Esophagus squamous epithelium (tissue), 5 donors: ENCODE measurements at regions not wholly inside any gene's neighbourhood (a gene's known extent, or its start where the extent isn't known, plus 50 kb on each side); places are given as distances from the start of the nearest gene placed in this dataset.

Experiments used
- DNase-seq: peaks from one replicate; lab custom pipeline; 2025; lab: John Stamatoyannopoulos, UW
- H3K27ac ChIP-seq, 4 donors: fragments of 200-600 bp; sonication (generic); one replicate each; pipeline ENCODE4 v1.5.1; 2016 to 2019; ENCODE audit warnings: mild to moderate bottlenecking in 1 of 4
- H3K27me3 ChIP-seq, 4 donors: fragments of 200-600 bp; sonication (generic); 1 replicate in 3 of 4; 2 replicates in 1 of 4; pipeline versions ENCODE4 v1.5.1 to v1.6.0; 2017 to 2021; ENCODE audit warnings: antibody characterized with exemption in 1 of 4
- H3K36me3 ChIP-seq, 3 donors: fragments of 200-600 bp; sonication (generic); one replicate each; pipeline ENCODE4 v1.5.1; 2016 to 2019
- H3K4me1 ChIP-seq, 3 donors: fragments of 200-600 bp; sonication (generic); one replicate each; pipeline ENCODE4 v1.5.1; 2017 to 2019
- H3K4me3 ChIP-seq, 4 donors: fragments of 200-600 bp; sonication (generic); 1 replicate in 3 of 4; 2 replicates in 1 of 4; pipeline ENCODE4 v1.5.1; 2016 to 2019; ENCODE audit warnings: mild to moderate bottlenecking in 2 of 4, moderate library complexity in 1 of 4
- H3K9me3 ChIP-seq, 3 donors: fragments of 200-600 bp; sonication (generic); one replicate each; pipeline ENCODE4 v1.5.1; 2016 to 2019
- CTCF ChIP-seq, 6 experiments: fragments of 450-650 bp in 4 of 6; fragments of 200-600 bp in 2 of 6; sonication (generic) in 2 of 6; IDR thresholded peaks; one replicate each; pipeline ENCODE4 v1.5.1; 2016 to 2019; ENCODE audit warnings: antibody characterized with exemption in 6 of 6, mild to moderate bottlenecking in 4 of 6, moderate library complexity in 4 of 6
- POLR2A ChIP-seq, 4 donors: fragments of 450-650 bp; IDR thresholded peaks; one replicate each; pipeline ENCODE4 v1.6.1; 2017; ENCODE audit warnings: antibody characterized with exemption in 4 of 4, mild to moderate bottlenecking in 4 of 4, moderate library complexity in 3 of 4
- WGBS, 2 donors: methylation state at CpG; one replicate each; pipeline ENCODE4 v1.1.5; 2018; 5-methylcytosine and 5-hydroxymethylcytosine counted together
- intact Hi-C: fragments of 100-400 bp; cut with DNase I; formaldehyde crosslinking; loops from one replicate; pipeline ENCODE4 v1.15.0; 2022
- donor health status: DM: yes; HTN: yes; CAD: no.

DNA sequence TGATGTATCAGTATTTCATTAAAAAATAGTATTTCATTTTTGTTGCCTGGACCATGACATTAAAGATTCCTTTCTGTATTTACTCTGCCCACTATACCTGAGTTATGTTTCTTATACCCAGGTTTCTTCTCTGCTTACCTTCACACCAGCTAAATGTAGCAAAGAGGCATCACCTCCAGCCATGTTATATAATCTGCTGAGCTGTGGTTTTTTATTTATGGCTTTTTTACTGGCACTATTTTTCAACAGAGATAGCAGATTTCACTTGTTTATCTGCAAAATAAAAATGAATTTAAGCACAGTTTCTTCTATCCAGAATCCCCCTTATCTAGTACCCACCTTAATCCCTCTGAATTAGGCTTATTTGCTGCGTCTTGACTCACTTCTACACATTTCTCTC is 979.0 kb upstream of the MAN1A1 start:
- H3K4me3 ChIP-seq = no peak overlapping the region
- 47 to 48% methylated on average over 1 of the region's 1 CpG for WGBS, 2 donors
- H3K27me3 ChIP-seq = no peaks in the 10 kb centered on the region
- intact Hi-C loops = no loop called here
- H3K4me1 ChIP-seq = no peaks in the 10 kb centered on the region
- H3K36me3 ChIP-seq = no peaks in the 10 kb centered on the region
- H3K27ac ChIP-seq = no peak overlapping the region
- no peak for DNase-seq
- no peaks in the 10 kb centered on the region for H3K9me3 ChIP-seq
- no peak for TF ChIP-seq CTCF (IDR thresholded peaks at IDR 0.05)
- no peak for TF ChIP-seq POLR2A (IDR thresholded peaks at IDR 0.05)

GRCh38 chr6:120320481-120321162 is 971.1 kb upstream of the MAN1A1 start:
- DNase-seq = no peak
- 58 to 64% methylated on average over 2 of the region's 2 CpGs for WGBS, 2 donors
- no peak for TF ChIP-seq POLR2A (IDR thresholded peaks at IDR 0.05)
- TF ChIP-seq CTCF (IDR thresholded peaks at IDR 0.05) = no peak

GRCh38 chr6:120304223-120304622 is 954.7 kb upstream of the MAN1A1 start:
- Histone ChIP-seq H3K9me3 (no peaks in the 10 kb centered on the region), H3K36me3 (no peaks in the 10 kb centered on the region), H3K27ac (no peak overlapping the region), H3K4me3 (no peak overlapping the region), H3K4me1 (no peaks in the 10 kb centered on the region), H3K27me3 (no peaks in the 10 kb centered on the region)
- WGBS, 2 donors = 73 to 83% methylated on average over 1 of the region's 1 CpG
- intact Hi-C loops = no loop called here
- TF ChIP-seq POLR2A (IDR thresholded peaks at IDR 0.05) = no peak
- no peak for TF ChIP-seq CTCF (IDR thresholded peaks at IDR 0.05)
- DNase-seq = no peak

More at GRCh38 chr6:120320481-120321162, 971.1 kb upstream of the MAN1A1 start:
- H3K9me3 ChIP-seq = peaks cover 0 to 8% (median 7%) of the 10 kb centered on the region in 3 donors
- H3K27me3 ChIP-seq = no peaks in the 10 kb centered on the region
- H3K27ac ChIP-seq = no peak overlapping the region
- no peak overlapping the region for H3K4me3 ChIP-seq
- intact Hi-C loops = no loop called here
- H3K36me3 ChIP-seq = no peaks in the 10 kb centered on the region
- H3K4me1 ChIP-seq = no peaks in the 10 kb centered on the region

- no peaks in the 10 kb centered on the region for H3K4me1 ChIP-seq
- no peak overlapping the region for H3K4me3 ChIP-seq
- DNase-seq = no peak
- no peak overlapping the region for H3K27ac ChIP-seq
- 75 to 77% methylated on average over 2 of the region's 2 CpGs for WGBS, 2 donors
- TF ChIP-seq CTCF (IDR thresholded peaks at IDR 0.05) = no peak
- TF ChIP-seq POLR2A (IDR thresholded peaks at IDR 0.05) = no peak
- H3K36me3 ChIP-seq = no peaks in the 10 kb centered on the region
- intact Hi-C loops = no loop called here
- no peaks in the 10 kb centered on the region for H3K27me3 ChIP-seq
- H3K9me3 ChIP-seq = no peaks in the 10 kb centered on the region
These were observed 954.0 kb upstream of the MAN1A1 start for GRCh38 chr6:120303527-120303926.

DNA sequence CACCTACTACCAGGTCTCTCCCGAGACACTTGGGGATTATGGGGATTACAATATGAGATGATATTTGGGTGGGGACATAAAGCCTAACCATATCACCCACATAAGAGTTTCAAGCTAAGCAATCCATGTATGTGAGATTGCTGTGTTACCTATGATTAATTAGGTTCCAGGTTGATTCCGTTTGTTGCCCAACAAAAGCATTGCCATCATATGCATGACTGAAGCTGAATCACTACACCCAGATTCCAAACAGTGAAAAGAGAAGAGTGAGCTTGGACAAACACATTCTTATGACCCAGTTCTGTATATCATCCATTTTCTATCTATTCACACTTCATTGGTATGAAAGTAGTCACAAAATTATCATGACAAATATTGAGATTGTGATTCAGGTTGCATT is 952.5 kb upstream of the MAN1A1 start:
- 48 to 50% methylated on average over 2 of the region's 2 CpGs for WGBS, 2 donors

More for the DNA sequence above, 952.5 kb upstream of the MAN1A1 start:
- Histone ChIP-seq H3K36me3 (no peaks in the 10 kb centered on the region), H3K27me3 (no peaks in the 10 kb centered on the region), H3K4me1 (no peaks in the 10 kb centered on the region), H3K4me3 (no peak overlapping the region), H3K27ac (no peak overlapping the region), H3K9me3 (no peaks in the 10 kb centered on the region)
- TF ChIP-seq POLR2A (IDR thresholded peaks at IDR 0.05) (no peak), CTCF (IDR thresholded peaks at IDR 0.05) (no peak)
- no peak for DNase-seq
- intact Hi-C loops = no loop called here
